ENCODE measurements at regions not wholly inside any gene's neighbourhood (a gene's known extent, or its start where the extent isn't known, plus 50 kb on each side); places are given as distances from the start of the nearest gene placed in this dataset.

DNA sequence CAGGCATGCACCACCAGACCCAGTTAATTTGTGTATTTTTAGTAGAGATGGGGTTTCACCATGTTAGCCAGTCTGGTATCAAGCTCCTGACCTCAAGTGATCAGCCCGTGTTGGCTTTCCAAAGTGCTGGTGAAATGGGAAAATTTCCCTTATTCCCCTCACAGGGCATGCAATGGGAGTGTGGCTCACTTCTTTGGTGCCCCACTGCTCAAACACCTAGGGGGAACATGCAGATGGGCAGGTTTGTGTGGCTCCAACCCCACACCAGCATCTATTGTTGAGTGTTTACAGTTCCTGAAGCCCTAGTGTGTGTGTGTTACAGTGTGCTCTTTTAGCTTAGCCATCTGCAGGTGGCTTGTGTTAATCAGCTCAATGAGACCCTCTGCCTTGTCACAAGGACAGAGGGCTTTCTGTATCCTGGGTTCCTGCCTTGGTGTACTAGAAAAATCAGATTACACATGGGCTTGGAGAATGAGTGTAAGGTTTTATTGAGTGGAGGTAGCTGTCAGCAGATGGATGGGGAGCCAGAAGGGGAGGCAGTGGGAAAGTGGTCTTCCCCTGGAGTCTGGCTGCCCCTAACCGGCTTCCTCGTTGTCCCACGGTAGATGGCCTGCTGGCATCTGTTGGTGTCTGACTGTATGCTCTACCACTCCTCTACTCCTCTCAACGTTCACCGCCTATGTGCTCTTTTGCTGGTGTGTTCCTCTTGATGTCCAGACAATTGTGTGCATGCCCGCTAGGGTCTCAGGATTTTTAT is 248.1 kb upstream of the CBLB start:
- no peaks in the 10 kb centered on the region; the same call in 1 of the 2 replicates for H3K9me3 ChIP-seq (ENCODE audit: control insufficient read depth, insufficient read depth, low read length)
- H3K9ac ChIP-seq (ENCODE audit: low read depth, low read length) = no peak overlapping the region
- no peaks in the 10 kb centered on the region for H3K4me1 ChIP-seq (ENCODE audit: insufficient read depth, low read length)
- no peaks in the 10 kb centered on the region for H3K36me3 ChIP-seq (ENCODE audit: insufficient read depth, low read length)

- H3K4me1 ChIP-seq (ENCODE audit: insufficient read depth, low read length) = no peaks in the 10 kb centered on the region
- no peaks in the 10 kb centered on the region; the same call in 1 of the 2 replicates for H3K9me3 ChIP-seq (ENCODE audit: control insufficient read depth, insufficient read depth, low read length)
- H3K9ac ChIP-seq (ENCODE audit: low read depth, low read length) = no peak overlapping the region
- H3K36me3 ChIP-seq (ENCODE audit: insufficient read depth, low read length) = no peaks in the 10 kb centered on the region
These were observed 248.7 kb upstream of the CBLB start for GRCh38 chr3:106117490-106117858.

DNA sequence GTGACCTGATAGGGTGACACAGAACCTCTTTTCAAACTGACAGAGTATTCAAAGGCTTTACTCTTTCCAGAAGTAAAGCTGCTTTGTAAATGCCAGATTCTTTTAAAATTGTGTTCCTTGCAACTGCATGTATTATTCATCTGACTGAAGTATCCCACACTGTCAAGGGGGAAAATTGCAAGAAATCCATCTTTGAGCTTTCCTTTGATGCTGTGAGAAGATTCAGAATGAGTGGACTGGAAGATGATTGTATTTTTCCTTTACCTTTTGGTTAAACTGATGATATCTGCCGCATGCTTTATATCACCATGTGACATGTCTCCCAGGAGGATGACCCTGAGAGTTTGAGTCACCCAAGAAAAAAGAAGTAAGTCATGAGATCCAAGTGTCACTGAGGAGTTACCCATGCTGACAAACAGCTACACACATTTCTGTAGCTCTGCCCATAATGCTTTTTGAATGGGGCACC is 250.8 kb upstream of the CBLB start:
- no peaks in the 10 kb centered on the region for H3K36me3 ChIP-seq (ENCODE audit: insufficient read depth, low read length)
- no peaks in the 10 kb centered on the region for H3K4me1 ChIP-seq (ENCODE audit: insufficient read depth, low read length)

DNA sequence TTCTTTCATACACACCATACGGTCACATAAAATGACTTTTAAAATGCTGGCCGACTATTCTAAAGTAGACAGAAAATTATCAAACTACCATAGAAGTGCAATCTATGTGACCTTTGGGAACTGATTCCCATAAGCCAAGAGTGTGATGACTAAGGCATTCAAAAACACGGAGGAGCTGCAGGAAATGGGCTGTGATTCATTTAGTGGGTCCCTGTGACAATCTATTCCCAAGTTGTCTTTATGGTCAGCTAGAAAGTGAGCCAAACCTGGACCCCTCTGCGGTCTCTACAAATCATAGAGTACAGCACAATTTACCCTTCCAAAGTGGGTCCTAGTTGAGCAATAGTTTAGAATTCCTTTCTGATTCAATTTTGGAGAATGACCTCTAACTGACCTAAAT is 251.5 kb upstream of the CBLB start:
- Histone ChIP-seq H3K36me3 (ENCODE audit: insufficient read depth, low read length) (no peaks in the 10 kb centered on the region), H3K4me1 (ENCODE audit: insufficient read depth, low read length) (no peaks in the 10 kb centered on the region), H3K9ac (ENCODE audit: low read depth, low read length) (no peak overlapping the region), H3K9me3 (ENCODE audit: control insufficient read depth, insufficient read depth, low read length) (no peaks in the 10 kb centered on the region)

More for the DNA sequence above, 250.8 kb upstream of the CBLB start:
- Histone ChIP-seq H3K9ac (ENCODE audit: low read depth, low read length) (no peak overlapping the region), H3K9me3 (ENCODE audit: control insufficient read depth, insufficient read depth, low read length) (no peaks in the 10 kb centered on the region)

GRCh38 chr3:106121491-106122289 is 252.9 kb upstream of the CBLB start:
- Histone ChIP-seq H3K36me3 (ENCODE audit: insufficient read depth, low read length) (no peaks in the 10 kb centered on the region), H3K9ac (ENCODE audit: low read depth, low read length) (no peak overlapping the region), H3K9me3 (ENCODE audit: control insufficient read depth, insufficient read depth, low read length) (no peaks in the 10 kb centered on the region), H3K4me1 (ENCODE audit: insufficient read depth, low read length) (no peaks in the 10 kb centered on the region)

GRCh38 chr3:106124818-106125217 is 256.0 kb upstream of the CBLB start:
- Histone ChIP-seq H3K4me1 (ENCODE audit: insufficient read depth, low read length) (no peaks in the 10 kb centered on the region), H3K36me3 (ENCODE audit: insufficient read depth, low read length) (no peaks in the 10 kb centered on the region), H3K9ac (ENCODE audit: low read depth, low read length) (no peak overlapping the region), H3K9me3 (ENCODE audit: control insufficient read depth, insufficient read depth, low read length) (no peaks in the 10 kb centered on the region)

GRCh38 chr3:106125321-106125720 is 256.5 kb upstream of the CBLB start:
- H3K9ac ChIP-seq (ENCODE audit: low read depth, low read length) = no peak overlapping the region
- no peaks in the 10 kb centered on the region for H3K36me3 ChIP-seq (ENCODE audit: insufficient read depth, low read length)
- H3K4me1 ChIP-seq (ENCODE audit: insufficient read depth, low read length) = no peaks in the 10 kb centered on the region

DNA sequence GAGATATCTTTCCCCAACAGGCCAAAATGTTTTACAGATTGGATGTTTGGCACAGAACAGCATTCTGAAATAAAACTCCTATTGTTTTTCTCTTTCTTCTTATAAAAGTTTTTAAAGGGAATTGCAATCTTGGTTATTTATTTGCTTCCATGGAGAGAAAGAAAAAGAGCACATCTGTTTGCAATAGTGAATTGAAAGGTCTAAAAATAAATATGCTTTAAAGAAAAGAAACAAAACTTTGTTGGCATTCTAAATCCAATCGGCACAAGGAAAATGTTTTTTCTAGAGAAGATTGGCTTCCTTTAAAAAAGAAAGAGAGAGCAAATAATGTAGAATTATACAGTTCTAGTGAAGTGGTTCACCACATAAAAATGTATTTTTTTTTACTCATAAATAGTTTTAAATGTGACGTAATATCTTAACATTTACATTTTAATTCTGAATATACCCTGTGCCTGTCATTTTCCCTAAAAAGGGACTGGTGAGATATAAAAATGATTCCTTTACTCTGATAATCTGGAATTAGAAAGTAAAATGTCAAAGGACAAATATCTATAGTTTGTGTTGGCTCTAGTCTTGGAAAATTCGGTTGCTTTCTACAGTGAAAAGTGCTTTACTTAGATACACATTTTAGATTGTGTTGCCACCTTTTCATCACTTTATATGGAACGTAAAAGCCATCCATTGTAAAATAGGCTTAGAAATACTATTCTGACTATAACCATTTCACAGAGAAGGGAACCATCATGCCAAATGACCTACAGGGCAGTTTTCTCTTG is 257.4 kb upstream of the CBLB start:
- H3K9me3 ChIP-seq (ENCODE audit: control insufficient read depth, insufficient read depth, low read length) = no peaks in the 10 kb centered on the region
- no peaks in the 10 kb centered on the region; the same call in 1 of the 2 replicates for H3K4me1 ChIP-seq (ENCODE audit: insufficient read depth, low read length)
- no peak overlapping the region for H3K9ac ChIP-seq (ENCODE audit: low read depth, low read length)
- no peaks in the 10 kb centered on the region for H3K36me3 ChIP-seq (ENCODE audit: insufficient read depth, low read length)

More at GRCh38 chr3:106125321-106125720, 256.5 kb upstream of the CBLB start:
- H3K9me3 ChIP-seq (ENCODE audit: control insufficient read depth, insufficient read depth, low read length) = no peaks in the 10 kb centered on the region

DNA sequence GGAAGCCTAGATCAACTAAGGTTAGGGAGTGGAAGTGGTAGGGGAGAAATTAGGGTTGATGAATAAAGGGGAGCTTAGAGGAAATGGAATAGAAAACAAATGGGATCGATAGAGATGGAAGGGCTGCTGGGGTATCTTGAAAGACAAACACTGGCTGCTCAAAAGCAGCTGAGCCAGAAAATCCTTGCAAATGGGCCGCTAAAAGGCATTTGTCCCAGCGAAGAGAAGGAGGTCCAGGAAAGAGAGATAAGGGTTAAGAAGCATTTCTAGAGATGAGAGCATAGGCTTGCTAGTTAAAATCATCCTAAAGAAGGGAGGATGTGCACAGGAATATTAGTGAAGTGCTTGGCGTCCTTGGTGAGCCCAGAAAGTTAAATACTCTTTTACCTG is 258.0 kb upstream of the CBLB start:
- Histone ChIP-seq H3K9ac (ENCODE audit: low read depth, low read length) (no peak overlapping the region), H3K4me1 (ENCODE audit: insufficient read depth, low read length) (no peaks in the 10 kb centered on the region; the same call in 1 of the 2 replicates), H3K9me3 (ENCODE audit: control insufficient read depth, insufficient read depth, low read length) (no peaks in the 10 kb centered on the region), H3K36me3 (ENCODE audit: insufficient read depth, low read length) (no peaks in the 10 kb centered on the region)

GRCh38 chr3:106129939-106130338 is 261.1 kb upstream of the CBLB start:
- no peaks in the 10 kb centered on the region; the same call in 1 of the 2 replicates for H3K4me1 ChIP-seq (ENCODE audit: insufficient read depth, low read length)
- H3K9ac ChIP-seq (ENCODE audit: low read depth, low read length) = no peak overlapping the region
- H3K9me3 ChIP-seq (ENCODE audit: control insufficient read depth, insufficient read depth, low read length) = no peaks in the 10 kb centered on the region
- H3K36me3 ChIP-seq (ENCODE audit: insufficient read depth, low read length) = no peaks in the 10 kb centered on the region

DNA sequence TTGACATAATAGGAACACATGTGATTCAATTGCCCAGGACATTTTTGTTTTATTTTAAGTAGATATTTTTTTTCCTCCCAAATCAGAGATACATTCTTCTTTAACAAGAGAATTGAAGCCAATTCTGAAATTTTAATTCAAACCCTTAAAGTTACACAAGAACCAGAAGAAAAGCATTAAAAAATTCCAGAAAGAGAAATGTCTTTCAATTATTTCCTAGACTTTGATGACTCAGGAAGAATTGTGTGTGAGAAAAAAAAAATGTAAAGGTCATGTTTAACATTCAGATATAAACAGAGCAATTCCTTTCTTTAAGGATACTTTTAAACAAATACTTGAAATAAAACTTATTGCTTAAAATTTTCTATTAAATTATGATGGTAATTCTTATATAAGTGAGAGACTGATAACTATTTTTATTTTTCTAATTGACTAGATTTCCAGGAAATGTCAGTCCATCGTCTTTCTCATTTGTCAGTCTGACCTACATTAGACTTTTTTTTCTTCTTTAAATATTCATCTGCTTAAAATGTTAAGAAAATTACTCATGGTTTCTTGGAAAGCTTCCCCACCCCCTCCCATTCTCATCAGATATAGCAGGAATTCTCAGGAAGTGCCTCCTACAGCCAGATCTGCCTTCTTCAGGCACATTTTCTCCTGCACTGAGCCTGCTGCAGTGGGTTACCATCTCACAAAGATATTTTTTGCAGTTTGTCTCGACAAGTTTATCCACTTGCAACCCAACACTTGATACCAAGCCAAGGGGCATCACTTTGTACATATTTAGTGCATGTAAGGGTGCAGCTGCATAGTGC is 261.8 kb upstream of the CBLB start:
- Histone ChIP-seq H3K9ac (ENCODE audit: low read depth, low read length) (no peak overlapping the region), H3K4me1 (ENCODE audit: insufficient read depth, low read length) (no peaks in the 10 kb centered on the region; the same call in 1 of the 2 replicates), H3K9me3 (ENCODE audit: control insufficient read depth, insufficient read depth, low read length) (no peaks in the 10 kb centered on the region), H3K36me3 (ENCODE audit: insufficient read depth, low read length) (no peaks in the 10 kb centered on the region)

DNA sequence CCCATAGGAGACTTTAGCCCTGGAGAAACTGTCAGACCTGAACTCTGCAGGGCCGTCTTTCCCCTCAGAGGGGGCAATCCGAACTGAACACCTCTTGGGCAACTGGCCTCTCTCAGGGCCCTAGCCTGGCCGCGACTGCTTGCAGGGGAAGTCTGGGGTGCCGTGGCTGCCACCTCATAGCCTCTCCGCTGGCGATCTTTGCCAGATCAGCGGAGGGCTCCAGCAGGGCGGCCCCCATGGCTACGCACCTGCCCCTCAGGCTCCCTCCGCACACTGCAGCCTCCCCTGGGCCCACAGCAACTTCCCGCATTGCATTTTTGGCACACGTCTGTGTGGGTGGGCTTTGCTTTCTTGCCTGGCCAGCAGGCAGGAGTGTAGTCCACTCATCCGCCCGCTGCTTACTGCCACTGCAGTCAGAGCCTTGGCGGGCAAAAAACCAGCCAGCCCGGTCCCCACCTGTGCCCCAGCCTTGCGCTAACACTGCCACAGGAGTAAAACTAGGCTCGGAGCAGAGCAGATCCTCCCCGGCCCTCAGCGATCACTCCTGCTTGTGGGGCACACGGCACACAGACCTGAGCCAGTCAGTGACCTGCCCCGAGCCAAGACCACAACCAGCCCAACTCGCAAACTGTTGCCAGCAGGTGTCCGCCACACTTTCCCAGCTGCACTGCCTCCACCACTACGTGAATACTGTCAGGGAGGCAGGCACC is 266.8 kb upstream of the CBLB start:
- Histone ChIP-seq H3K9ac (ENCODE audit: low read depth, low read length) (no peak overlapping the region), H3K4me1 (ENCODE audit: insufficient read depth, low read length) (no peaks in the 10 kb centered on the region; the same call in 1 of the 2 replicates), H3K9me3 (ENCODE audit: control insufficient read depth, insufficient read depth, low read length) (no peaks in the 10 kb centered on the region), H3K36me3 (ENCODE audit: insufficient read depth, low read length) (no peaks in the 10 kb centered on the region)

DNA sequence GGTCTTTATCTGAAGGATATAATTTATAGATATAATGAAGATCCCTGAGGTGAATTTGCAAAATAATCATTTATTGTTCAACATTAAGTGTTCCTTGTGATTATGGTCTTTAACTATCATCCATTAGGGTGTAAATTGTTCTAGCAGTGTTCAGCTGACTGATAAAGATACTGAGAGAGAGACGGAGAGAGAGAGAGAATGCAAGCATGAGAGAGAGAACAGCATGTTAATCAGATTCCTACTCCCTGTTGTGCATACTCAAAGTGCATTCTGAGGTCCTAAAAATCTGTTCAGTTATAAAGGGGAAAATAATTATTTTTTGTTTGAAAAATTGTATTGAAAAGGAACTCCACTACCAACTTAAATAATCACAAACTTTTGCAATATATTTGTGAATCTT is 271.0 kb upstream of the CBLB start:
- Histone ChIP-seq H3K9ac (ENCODE audit: low read depth, low read length) (no peak overlapping the region), H3K9me3 (ENCODE audit: control insufficient read depth, insufficient read depth, low read length) (no peaks in the 10 kb centered on the region), H3K36me3 (ENCODE audit: insufficient read depth, low read length) (no peaks in the 10 kb centered on the region), H3K4me1 (ENCODE audit: insufficient read depth, low read length) (no peaks in the 10 kb centered on the region)

All from ES-I3 (cell line).